ENCODE measurements at regions not wholly inside any gene's neighbourhood (a gene's known extent, or its start where the extent isn't known, plus 50 kb on each side); places are given as distances from the start of the nearest gene placed in this dataset.

DNA sequence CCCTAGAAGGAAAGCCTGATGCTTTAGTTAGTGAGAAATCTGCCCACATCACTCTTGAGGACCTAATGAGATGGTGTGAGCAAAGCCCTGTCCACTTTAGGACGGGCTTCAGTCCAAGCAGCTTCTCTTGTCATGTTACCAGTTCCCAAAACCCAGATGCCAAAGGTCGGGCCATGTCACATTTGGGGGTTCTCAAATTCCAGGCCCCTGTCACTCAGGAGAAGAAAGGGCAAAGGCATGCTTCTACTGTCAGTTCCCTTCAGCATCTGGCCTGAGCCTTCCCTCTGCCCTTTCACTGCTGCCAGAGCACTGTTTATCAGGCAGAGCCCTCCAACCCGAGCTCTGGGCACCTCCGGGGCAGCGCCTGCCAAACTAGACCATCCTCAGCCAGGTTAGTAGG, 556.0 kb downstream of the BNC2 start:
- TF ChIP-seq, protein P1, sequence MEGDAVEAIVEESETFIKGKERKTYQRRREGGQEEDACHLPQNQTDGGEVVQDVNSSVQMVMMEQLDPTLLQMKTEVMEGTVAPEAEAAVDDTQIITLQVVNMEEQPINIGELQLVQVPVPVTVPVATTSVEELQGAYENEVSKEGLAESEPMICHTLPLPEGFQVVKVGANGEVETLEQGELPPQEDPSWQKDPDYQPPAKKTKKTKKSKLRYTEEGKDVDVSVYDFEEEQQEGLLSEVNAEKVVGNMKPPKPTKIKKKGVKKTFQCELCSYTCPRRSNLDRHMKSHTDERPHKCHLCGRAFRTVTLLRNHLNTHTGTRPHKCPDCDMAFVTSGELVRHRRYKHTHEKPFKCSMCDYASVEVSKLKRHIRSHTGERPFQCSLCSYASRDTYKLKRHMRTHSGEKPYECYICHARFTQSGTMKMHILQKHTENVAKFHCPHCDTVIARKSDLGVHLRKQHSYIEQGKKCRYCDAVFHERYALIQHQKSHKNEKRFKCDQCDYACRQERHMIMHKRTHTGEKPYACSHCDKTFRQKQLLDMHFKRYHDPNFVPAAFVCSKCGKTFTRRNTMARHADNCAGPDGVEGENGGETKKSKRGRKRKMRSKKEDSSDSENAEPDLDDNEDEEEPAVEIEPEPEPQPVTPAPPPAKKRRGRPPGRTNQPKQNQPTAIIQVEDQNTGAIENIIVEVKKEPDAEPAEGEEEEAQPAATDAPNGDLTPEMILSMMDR (IDR thresholded peaks at IDR 0.05) = no peak
- TF ChIP-seq POLR2A (IDR thresholded peaks at IDR 0.05) = no peak
- no peaks in the 10 kb centered on the region for H3K36me3 ChIP-seq
- H3K4me3 ChIP-seq = no peak overlapping the region
- H3K4me1 ChIP-seq = peaks cover 0 to 47% (median 11%) of the 10 kb centered on the region in 3 donors
- peak overlapping the region in 1 of 4 donors; percentile 26 for H3K27ac ChIP-seq
- DNase-seq = no peak
- no peaks in the 10 kb centered on the region for H3K9me3 ChIP-seq
- WGBS, 2 donors = 70 to 71% methylated on average over 2 to 4 of the region's 5 CpGs
- H3K27me3 ChIP-seq = peaks cover 0 to 60% (median 0%) of the 10 kb centered on the region in 4 donors
- intact Hi-C loops (cut with DNase I) = no loop called here

- no peaks in the 10 kb centered on the region for H3K9me3 ChIP-seq
- no peak for DNase-seq
- no peaks in the 10 kb centered on the region for H3K36me3 ChIP-seq
- no peak overlapping the region for H3K4me3 ChIP-seq
- WGBS, 2 donors = 71 to 73% methylated on average over 6 of the region's 6 CpGs
- H3K27ac ChIP-seq = no peak overlapping the region
- TF ChIP-seq, protein P1 (IDR thresholded peaks at IDR 0.05) = no peak
- intact Hi-C loops (cut with DNase I) = no loop called here
- peaks cover 0 to 37% (median under 1%) of the 10 kb centered on the region in 3 donors for H3K4me1 ChIP-seq
- H3K27me3 ChIP-seq = peaks cover 0 to 57% (median 0%) of the 10 kb centered on the region in 4 donors
These were observed 554.8 kb downstream of the BNC2 start for GRCh38 chr9:16315720-16316119.

- peaks cover 0 to 50% (median 0%) of the 10 kb centered on the region in 4 donors for H3K27me3 ChIP-seq
- H3K9me3 ChIP-seq = no peaks in the 10 kb centered on the region
- no peak for DNase-seq
- peaks cover 1 to 38% (median 5%) of the 10 kb centered on the region in 3 donors for H3K4me1 ChIP-seq
- intact Hi-C loops (cut with DNase I) = no loop called here
- WGBS, 2 donors = 73% methylated on average over 5 of the region's 9 CpGs; no CpG with 5 or more reads in 1 of the 2 donors
- H3K36me3 ChIP-seq = no peaks in the 10 kb centered on the region
- no peak overlapping the region for H3K4me3 ChIP-seq
- TF ChIP-seq, protein P1 (IDR thresholded peaks at IDR 0.05) = no peak
- TF ChIP-seq POLR2A (IDR thresholded peaks at IDR 0.05) = no peak
- H3K27ac ChIP-seq = peak overlapping the region in 1 of 4 donors; percentile 42
These were observed 554.0 kb downstream of the BNC2 start for GRCh38 chr9:16316456-16316855.

DNA sequence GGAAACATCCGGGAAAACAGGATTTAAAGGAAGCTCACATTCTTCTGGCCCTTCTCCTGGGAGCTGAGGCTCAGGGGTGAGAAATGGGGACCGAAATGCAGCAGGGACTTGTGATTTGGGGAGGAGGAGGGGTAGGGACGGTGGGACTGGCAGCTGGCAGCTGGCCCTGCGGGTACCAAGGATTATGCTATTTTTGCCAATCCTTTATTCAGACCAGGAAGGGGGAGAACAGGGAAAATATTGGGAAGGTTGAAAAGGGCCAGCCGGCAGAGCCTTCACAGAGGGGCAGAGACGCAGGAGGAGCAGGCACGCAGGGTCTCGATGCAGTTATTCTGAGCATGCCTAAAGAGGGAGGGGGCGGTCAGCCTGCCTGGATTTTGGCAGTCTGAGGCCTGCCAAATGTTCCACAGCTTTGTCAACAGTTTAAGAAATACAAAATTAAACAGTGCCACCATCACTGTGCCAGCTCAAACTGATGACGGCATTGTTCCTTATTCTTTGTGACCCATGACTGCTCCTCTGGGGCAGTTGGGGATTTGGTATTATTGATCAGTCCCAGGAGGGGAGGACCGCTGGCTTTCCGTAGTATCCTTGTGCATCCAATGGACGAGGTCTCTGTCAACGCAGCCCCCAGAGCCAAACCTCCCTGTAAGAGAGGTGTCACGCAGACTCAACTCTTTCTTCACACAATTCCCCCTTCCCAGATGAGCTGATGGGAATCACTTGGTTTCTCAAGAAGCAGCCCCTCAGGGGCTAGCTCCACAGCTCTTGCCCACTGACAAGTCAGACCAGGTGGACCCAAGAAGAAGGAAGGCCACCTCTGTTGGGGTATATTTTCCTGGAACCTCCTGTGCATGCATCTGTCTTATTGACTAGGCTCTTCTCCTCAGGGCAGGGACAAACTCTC, 553.3 kb downstream of the BNC2 start:
- no peak for DNase-seq
- H3K36me3 ChIP-seq = no peaks in the 10 kb centered on the region
- no peak overlapping the region for H3K4me3 ChIP-seq
- WGBS, 2 donors = 73 to 85% methylated on average over 14 to 15 of the region's 15 CpGs
- intact Hi-C loops (cut with DNase I) = no loop called here
- TF ChIP-seq POLR2A (IDR thresholded peaks at IDR 0.05) = no peak
- TF ChIP-seq, protein P1 (IDR thresholded peaks at IDR 0.05) = no peak
- peaks cover 0 to 46% (median 0%) of the 10 kb centered on the region in 4 donors for H3K27me3 ChIP-seq
- peaks cover 4 to 45% (median 7%) of the 10 kb centered on the region in 3 donors for H3K4me1 ChIP-seq
- H3K9me3 ChIP-seq = no peaks in the 10 kb centered on the region
- H3K27ac ChIP-seq = peak overlapping the region in 2 of 4 donors; percentile 16 to 42

DNA sequence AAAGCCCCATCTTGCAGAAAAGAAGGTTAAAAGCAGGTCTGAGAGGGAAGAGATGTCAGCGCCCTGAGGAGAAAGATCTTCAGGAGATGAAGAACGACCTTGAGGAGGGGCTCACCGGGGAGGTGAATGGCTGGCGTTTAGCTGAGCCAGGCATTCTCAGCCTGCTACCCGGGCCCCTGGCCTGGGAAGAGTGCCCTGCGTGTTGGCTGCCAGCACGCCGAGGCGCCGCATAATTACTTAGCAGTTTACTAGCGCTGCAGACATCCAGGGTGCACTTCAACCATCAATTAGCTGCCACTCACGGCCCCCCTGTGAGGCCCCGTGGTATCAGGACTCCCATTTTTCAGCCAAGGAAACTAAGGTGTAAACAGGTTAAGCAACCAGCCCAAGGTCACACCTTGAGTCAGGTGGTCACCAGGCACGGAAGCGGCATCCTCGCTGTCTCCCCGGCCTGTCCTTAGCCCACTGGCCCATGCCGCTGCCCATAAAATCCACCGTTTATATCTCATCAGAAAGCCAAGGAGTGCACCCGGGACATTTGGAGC, 551.9 kb downstream of the BNC2 start:
- H3K27me3 ChIP-seq = peaks cover 0 to 48% (median 0%) of the 10 kb centered on the region in 4 donors
- no peak overlapping the region for H3K27ac ChIP-seq
- intact Hi-C loops (cut with DNase I) = no loop called here
- peaks cover 4 to 46% (median 7%) of the 10 kb centered on the region in 3 donors for H3K4me1 ChIP-seq
- 82 to 90% methylated on average over 14 to 17 of the region's 20 CpGs for WGBS, 2 donors
- H3K9me3 ChIP-seq = no peaks in the 10 kb centered on the region
- DNase-seq = no peak
- no peak overlapping the region for H3K4me3 ChIP-seq
- TF ChIP-seq, protein P1 (IDR thresholded peaks at IDR 0.05) = no peak
- TF ChIP-seq POLR2A (IDR thresholded peaks at IDR 0.05) = no peak
- no peaks in the 10 kb centered on the region for H3K36me3 ChIP-seq

All from esophagus squamous epithelium (tissue), 5 donors.